ENCODE measurements at regions not wholly inside any gene's neighbourhood (a gene's known extent, or its start where the extent isn't known, plus 50 kb on each side); places are given as distances from the start of the nearest gene placed in this dataset.

DNA sequence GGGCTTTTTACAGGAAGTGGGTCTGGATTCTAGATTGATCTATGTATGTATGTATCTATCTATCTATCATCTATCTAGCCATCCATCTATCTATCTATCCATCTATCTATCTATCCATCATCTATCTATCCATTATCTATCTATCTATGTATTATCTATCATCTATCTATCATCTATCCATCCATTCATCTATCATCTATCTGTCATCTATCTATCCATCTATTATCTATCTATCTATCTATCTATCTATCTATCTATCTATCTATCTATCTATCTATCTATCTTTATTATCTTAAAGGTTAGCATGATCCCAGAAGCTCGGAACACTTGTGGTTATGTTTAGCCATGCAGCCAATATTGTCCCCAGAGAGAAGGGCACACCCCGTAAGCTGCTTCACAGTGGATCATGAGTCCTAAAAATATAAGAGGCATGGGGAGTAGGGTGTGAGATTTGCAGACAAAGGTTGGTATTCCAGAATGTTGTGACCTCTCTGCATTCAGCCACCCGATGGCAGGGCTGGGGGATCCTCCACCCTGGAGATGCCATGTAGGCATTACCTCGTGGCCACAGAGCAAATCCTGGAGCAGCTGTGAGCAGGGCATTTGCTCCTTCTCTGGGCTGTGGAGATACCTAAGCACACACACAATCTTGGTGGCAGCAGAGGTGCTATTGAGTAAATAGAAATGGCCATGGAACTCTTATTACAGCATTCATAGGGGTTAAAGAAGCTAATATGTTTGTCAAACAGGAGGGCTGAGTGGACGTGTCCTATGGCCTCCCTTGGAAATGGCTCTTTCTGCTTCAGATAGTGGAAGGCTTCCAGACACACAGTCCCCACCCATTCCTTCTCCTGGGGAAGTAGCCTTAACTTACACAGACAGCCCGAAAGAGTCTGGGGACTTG is 310.0 kb upstream of the TSHZ3 start:
- intact Hi-C loops (cut with micrococcal nuclease), result no loop called here
- H3K9me3 Mint-ChIP-seq, result no peaks in the 10 kb centered on the region
- ChIA-PET POLR2A (no interaction called here), CTCF (no interaction called here)
- no peak overlapping the region for H3K27ac Mint-ChIP-seq
- ATAC-seq, result no peak
- H3K4me1 Mint-ChIP-seq (ENCODE audit: low read depth), result no peaks in the 10 kb centered on the region
- TF ChIP-seq, protein P1, sequence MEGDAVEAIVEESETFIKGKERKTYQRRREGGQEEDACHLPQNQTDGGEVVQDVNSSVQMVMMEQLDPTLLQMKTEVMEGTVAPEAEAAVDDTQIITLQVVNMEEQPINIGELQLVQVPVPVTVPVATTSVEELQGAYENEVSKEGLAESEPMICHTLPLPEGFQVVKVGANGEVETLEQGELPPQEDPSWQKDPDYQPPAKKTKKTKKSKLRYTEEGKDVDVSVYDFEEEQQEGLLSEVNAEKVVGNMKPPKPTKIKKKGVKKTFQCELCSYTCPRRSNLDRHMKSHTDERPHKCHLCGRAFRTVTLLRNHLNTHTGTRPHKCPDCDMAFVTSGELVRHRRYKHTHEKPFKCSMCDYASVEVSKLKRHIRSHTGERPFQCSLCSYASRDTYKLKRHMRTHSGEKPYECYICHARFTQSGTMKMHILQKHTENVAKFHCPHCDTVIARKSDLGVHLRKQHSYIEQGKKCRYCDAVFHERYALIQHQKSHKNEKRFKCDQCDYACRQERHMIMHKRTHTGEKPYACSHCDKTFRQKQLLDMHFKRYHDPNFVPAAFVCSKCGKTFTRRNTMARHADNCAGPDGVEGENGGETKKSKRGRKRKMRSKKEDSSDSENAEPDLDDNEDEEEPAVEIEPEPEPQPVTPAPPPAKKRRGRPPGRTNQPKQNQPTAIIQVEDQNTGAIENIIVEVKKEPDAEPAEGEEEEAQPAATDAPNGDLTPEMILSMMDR (IDR thresholded peaks at IDR 0.05), result no peak
- H3K4me3 Mint-ChIP-seq, result no peak overlapping the region
- no peak for DNase-seq
- no peaks in the 10 kb centered on the region for H3K36me3 Mint-ChIP-seq (ENCODE audit: low read depth)
- peaks cover 4% of the 10 kb centered on the region for H3K27me3 Mint-ChIP-seq

DNA sequence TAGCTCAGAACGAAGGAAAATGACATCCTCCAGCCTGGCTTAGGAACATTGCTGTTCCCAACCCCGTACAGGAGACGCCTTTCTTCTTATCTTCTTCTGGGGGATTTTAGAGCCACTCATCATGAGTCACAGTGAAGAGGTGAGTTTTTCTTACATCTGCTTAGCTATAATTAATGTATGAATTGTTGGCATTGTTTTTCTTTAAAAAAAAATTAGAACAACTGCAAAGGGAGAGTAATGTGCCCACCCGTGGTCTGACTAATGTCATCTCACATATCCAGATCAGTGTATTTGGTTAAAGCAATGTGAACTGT is 310.6 kb upstream of the TSHZ3 start:
- no peak for ATAC-seq

DNA sequence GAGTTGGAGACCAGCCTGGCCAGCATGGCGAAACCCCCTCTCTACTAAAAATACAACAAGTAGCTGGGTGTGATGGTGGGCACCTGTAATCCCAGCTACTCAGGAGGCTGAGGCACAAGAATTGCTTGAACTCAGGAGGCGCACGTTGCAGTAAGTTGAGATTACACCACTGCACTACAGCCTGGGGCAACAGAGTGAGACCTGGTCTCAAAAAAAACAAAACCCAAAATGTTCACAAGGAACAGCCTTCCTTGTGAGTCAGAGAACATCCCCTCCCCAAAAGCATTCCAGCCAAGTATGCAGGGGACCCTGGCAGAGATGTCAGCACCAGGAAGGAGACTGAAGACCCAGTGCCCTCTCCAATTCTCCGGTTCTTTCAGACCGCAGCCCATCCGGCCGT is 314.9 kb upstream of the TSHZ3 start:
- Mint-ChIP-seq H3K27me3 (no peaks in the 10 kb centered on the region), H3K4me3 (no peak overlapping the region), H3K27ac (no peak overlapping the region), H3K4me1 (ENCODE audit: low read depth) (no peaks in the 10 kb centered on the region), H3K36me3 (ENCODE audit: low read depth) (no peaks in the 10 kb centered on the region), H3K9me3 (no peaks in the 10 kb centered on the region)
- TF ChIP-seq, protein P1 (IDR thresholded peaks at IDR 0.05), result no peak
- intact Hi-C loops (cut with micrococcal nuclease), result no loop called here
- CTCF ChIA-PET, result no interaction called here
- no peak for ATAC-seq
- DNase-seq, result no peak
- POLR2A ChIA-PET, result no interaction called here

More for the DNA sequence above, 310.6 kb upstream of the TSHZ3 start:
- H3K27ac Mint-ChIP-seq, result no peak overlapping the region
- no peaks in the 10 kb centered on the region for H3K9me3 Mint-ChIP-seq
- no peak overlapping the region for H3K4me3 Mint-ChIP-seq
- ChIA-PET POLR2A (no interaction called here), CTCF (no interaction called here)
- peaks cover 4% of the 10 kb centered on the region for H3K27me3 Mint-ChIP-seq
- intact Hi-C loops (cut with micrococcal nuclease), result no loop called here
- no peaks in the 10 kb centered on the region for H3K4me1 Mint-ChIP-seq (ENCODE audit: low read depth)
- TF ChIP-seq, protein P1 (IDR thresholded peaks at IDR 0.05), result no peak
- no peaks in the 10 kb centered on the region for H3K36me3 Mint-ChIP-seq (ENCODE audit: low read depth)
- no peak for DNase-seq

DNA sequence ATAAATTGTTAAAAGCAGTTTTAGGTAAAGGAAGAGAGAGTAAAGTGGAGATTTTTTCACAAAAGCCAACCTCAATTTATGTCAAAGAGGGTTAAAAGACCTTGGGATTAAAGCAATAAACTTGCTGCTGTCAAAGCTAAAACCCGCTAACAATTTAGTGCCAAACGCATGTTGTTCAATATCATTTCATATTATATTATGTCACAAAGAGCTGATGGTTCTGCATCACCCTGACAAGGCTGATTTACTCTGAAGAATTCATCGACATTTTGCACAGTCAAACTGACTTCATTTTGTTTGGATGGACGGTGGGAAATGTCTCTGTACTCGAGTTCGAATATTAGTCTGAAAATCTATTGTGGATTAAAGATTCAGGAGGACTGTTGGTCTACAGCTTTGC is 315.8 kb upstream of the TSHZ3 start:
- no peaks in the 10 kb centered on the region for H3K4me1 Mint-ChIP-seq (ENCODE audit: low read depth)
- H3K27me3 Mint-ChIP-seq, result no peaks in the 10 kb centered on the region
- H3K36me3 Mint-ChIP-seq (ENCODE audit: low read depth), result no peaks in the 10 kb centered on the region
- ChIA-PET CTCF (no interaction called here), POLR2A (no interaction called here)
- H3K27ac Mint-ChIP-seq, result no peak overlapping the region
- DNase-seq (no peak), ATAC-seq (no peak)
- no peak overlapping the region for H3K4me3 Mint-ChIP-seq
- TF ChIP-seq, protein P1 (IDR thresholded peaks at IDR 0.05), result no peak
- intact Hi-C loops (cut with micrococcal nuclease), result no loop called here
- no peaks in the 10 kb centered on the region for H3K9me3 Mint-ChIP-seq

DNA sequence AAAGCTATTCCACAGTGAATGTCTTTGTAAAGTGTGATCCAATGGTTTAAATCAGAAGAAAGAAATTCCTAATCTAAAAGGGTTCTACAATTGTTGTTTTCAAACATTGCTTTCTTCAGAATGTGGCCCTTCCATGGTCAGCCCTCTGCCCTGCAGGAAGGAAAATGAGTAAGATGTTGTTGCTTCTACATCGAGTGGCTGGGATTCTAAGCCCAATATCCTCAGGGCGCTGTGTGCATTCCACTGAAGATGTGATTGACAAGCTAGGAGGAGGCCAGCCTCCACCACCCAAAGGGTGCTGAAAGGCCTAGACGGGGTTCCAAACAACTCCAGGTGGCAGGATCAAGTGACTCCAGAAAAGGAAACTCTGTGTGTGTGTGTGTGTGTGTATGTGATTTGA is 316.9 kb upstream of the TSHZ3 start:
- no peaks in the 10 kb centered on the region for H3K27me3 Mint-ChIP-seq
- H3K4me3 Mint-ChIP-seq, result no peak overlapping the region
- ChIA-PET CTCF (no interaction called here), POLR2A (no interaction called here)
- H3K4me1 Mint-ChIP-seq (ENCODE audit: low read depth), result no peaks in the 10 kb centered on the region
- no peak overlapping the region for H3K27ac Mint-ChIP-seq
- no peaks in the 10 kb centered on the region for H3K36me3 Mint-ChIP-seq (ENCODE audit: low read depth)
- DNase-seq (no peak), ATAC-seq (no peak)
- intact Hi-C loops (cut with micrococcal nuclease), result no loop called here
- TF ChIP-seq, protein P1 (IDR thresholded peaks at IDR 0.05), result no peak
- H3K9me3 Mint-ChIP-seq, result no peaks in the 10 kb centered on the region
